ENCODE measurements at regions not wholly inside any gene's neighbourhood (a gene's known extent, or its start where the extent isn't known, plus 50 kb on each side); places are given as distances from the start of the nearest gene placed in this dataset.
"Not testable (repeated sequence)": the region's sequence is repeated elsewhere in the genome, so short reads cannot be mapped to it uniquely, and the experiment has no call there.

GRCh38 chr4:181793096-181793495 is 450.1 kb upstream of the TENM3 start:
- in situ Hi-C loops (cut with MboI; ENCODE audit: low pct_unique_long_range_greater_than_20kb in 2 of 9, low sequenced_read_pairs in 9 of 9, unreplicated experiment in 9 of 9), result no loop called here

GRCh38 chr4:181796502-181796901 is 446.7 kb upstream of the TENM3 start:
- Histone ChIP-seq H3K4me3 (no peak overlapping the region), H3K4me1 (replicated peaks in 1 of 2) (peaks cover 10 to 33% of the 10 kb centered on the region in 2 donors), H3K27ac (no peak overlapping the region)
- 7 to 100% (median 91%) methylated on average over 3 to 7 of the region's 8 CpGs; no CpG with 5 or more reads in 1 of the 10 experiments for WGBS, 10 experiments
- ATAC-seq (replicated peaks in 6 of 8), result peak in 6 of 8 experiments; percentile 41 to 84 (median 61)
- in situ Hi-C loops (cut with MboI; ENCODE audit: low pct_unique_long_range_greater_than_20kb in 2 of 9, low sequenced_read_pairs in 9 of 9, unreplicated experiment in 9 of 9), result no loop called here

More at GRCh38 chr4:181793096-181793495, 450.1 kb upstream of the TENM3 start:
- peak in 3 of 8 experiments; percentile 20 to 46 (median 42) for ATAC-seq (replicated peaks in 6 of 8)
- 16 to 90% (median 56%) methylated on average over 1 to 5 of the region's 6 CpGs; no CpG with 5 or more reads in 1 of the 10 experiments for WGBS, 10 experiments
- H3K4me1 ChIP-seq (replicated peaks in 1 of 2), result peaks cover 7 to 16% of the 10 kb centered on the region in 2 donors
- no peak overlapping the region for H3K27ac ChIP-seq
- no peak overlapping the region for H3K4me3 ChIP-seq

DNA sequence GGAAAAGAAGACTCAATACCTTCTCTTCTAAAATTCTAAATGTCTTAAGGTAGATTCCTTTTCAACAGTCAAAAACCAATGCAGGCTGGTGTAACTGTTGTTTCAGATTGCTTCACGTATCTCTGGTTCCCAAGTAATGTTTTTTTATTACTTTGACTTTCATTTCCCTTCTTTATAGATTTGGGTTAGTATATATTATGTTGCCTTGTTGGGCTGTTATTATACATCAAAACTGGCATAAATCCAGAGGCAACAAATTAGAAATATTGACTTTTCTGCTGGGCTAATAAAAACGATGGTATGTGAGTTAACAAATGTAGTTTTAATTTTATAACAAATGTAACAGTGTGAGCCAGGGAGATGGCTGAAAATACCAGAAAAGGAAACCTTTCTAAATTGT is 444.7 kb upstream of the TENM3 start:
- Histone ChIP-seq H3K27ac (peak overlapping the region in 1 of 2 donors; percentile 62), H3K4me3 (no peak overlapping the region), H3K4me1 (replicated peaks in 1 of 2) (peaks cover 3 to 21% of the 10 kb centered on the region in 2 donors)
- peak in 5 of 8 experiments; percentile 35 to 75 (median 47) for ATAC-seq (replicated peaks in 6 of 8)
- WGBS, 10 experiments, result 37 to 93% (median 75%) methylated on average over 1 to 2 of the region's 2 CpGs; no CpG with 5 or more reads in 3 of the 10 experiments
- in situ Hi-C loops (cut with MboI; ENCODE audit: low pct_unique_long_range_greater_than_20kb in 2 of 9, low sequenced_read_pairs in 9 of 9, unreplicated experiment in 9 of 9), result no loop called here

GRCh38 chr4:181799561-181800069 is 443.6 kb upstream of the TENM3 start:
- ATAC-seq (replicated peaks in 6 of 8), result peak in 2 of 8 experiments; percentile 23 to 38
- in situ Hi-C loops (cut with MboI; ENCODE audit: low pct_unique_long_range_greater_than_20kb in 2 of 9, low sequenced_read_pairs in 9 of 9, unreplicated experiment in 9 of 9), result loop anchor here in 1 of 9 experiments (25.0 kb wide), 1 partner anchor 487 kb away; no protein-coding TSS in a partner anchor
- whole genome bisulfite sequencing, 10 experiments, result 35 to 97% (median 87%) methylated on average over 2 to 10 of the region's 10 CpGs
- Histone ChIP-seq H3K4me1 (replicated peaks in 1 of 2) (peaks cover 3 to 21% of the 10 kb centered on the region in 2 donors), H3K27ac (no peak overlapping the region), H3K4me3 (no peak overlapping the region)

GRCh38 chr4:181802207-181802606 is 441.0 kb upstream of the TENM3 start:
- no peak overlapping the region for H3K4me3 ChIP-seq
- WGBS, 10 experiments, result 6 to 100% (median 86%) methylated on average over 1 to 2 of the region's 2 CpGs
- ATAC-seq (replicated peaks in 6 of 8), result no peak
- in situ Hi-C loops (cut with MboI; ENCODE audit: low pct_unique_long_range_greater_than_20kb in 2 of 9, low sequenced_read_pairs in 9 of 9, unreplicated experiment in 9 of 9), result loop anchor here in 1 of 9 experiments (25.0 kb wide), 1 partner anchor 490 kb away; no protein-coding TSS in a partner anchor
- H3K4me1 ChIP-seq (replicated peaks in 1 of 2), result peaks cover 3 to 21% of the 10 kb centered on the region in 2 donors
- H3K27ac ChIP-seq, result no peak overlapping the region

DNA sequence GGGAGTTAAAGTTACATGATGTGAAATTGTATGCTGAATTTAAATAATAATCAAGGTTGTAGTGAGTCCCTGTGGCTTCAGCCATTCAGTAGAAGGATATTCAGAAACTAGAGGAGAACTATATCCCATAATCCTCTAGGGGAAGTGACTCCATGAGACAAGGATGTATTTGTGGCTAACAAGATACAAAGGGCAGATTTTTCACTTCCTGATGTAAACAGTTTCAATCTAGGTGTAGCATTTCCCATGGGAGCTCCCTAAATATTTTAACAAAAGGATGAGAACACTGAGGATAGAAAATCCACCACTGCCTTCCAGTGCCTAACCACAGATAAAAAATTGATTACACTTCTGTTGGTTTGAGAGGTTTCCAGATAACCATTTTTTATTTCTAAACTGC is 435.4 kb upstream of the TENM3 start:
- no peak for ATAC-seq (replicated peaks in 6 of 8)
- no peak overlapping the region for H3K27ac ChIP-seq
- peaks cover 0 to 6% of the 10 kb centered on the region in 2 donors for H3K4me1 ChIP-seq (replicated peaks in 1 of 2)
- no peak overlapping the region for H3K4me3 ChIP-seq
- in situ Hi-C loops (cut with MboI; ENCODE audit: low pct_unique_long_range_greater_than_20kb in 2 of 9, low sequenced_read_pairs in 9 of 9, unreplicated experiment in 9 of 9), result loop anchor here in 1 of 9 experiments (25.0 kb wide), 1 partner anchor 495 kb away; no protein-coding TSS in a partner anchor

DNA sequence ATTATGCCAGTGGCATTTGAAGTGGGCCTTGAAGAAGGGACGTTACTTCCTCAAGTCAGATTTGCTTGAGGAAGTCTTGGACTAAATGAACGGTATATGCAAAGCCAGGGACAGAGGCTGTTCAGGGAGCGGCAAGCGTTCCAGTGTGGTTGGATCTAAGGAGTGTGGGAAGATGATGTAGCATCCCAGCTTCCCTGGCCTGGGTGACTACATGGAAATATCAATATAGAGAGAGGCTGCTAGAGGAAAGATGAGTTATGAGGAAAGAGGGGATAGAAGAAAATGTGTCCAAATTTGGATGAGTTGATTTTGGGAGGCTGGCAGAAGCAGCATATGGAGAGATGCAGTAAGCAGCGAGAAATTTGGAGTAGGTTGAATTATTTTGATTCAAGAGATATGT is 432.5 kb upstream of the TENM3 start:
- ATAC-seq (replicated peaks in 6 of 8), result no peak
- Histone ChIP-seq H3K4me1 (replicated peaks in 1 of 2) (peaks cover 0 to 6% of the 10 kb centered on the region in 2 donors), H3K27ac (no peak overlapping the region), H3K4me3 (no peak overlapping the region)
- WGBS, 10 experiments, result 7 to 100% (median 92%) methylated on average over 2 to 5 of the region's 5 CpGs; no CpG with 5 or more reads in 2 of the 10 experiments
- in situ Hi-C loops (cut with MboI; ENCODE audit: low pct_unique_long_range_greater_than_20kb in 2 of 9, low sequenced_read_pairs in 9 of 9, unreplicated experiment in 9 of 9), result loop anchor here in 1 of 9 experiments (25.0 kb wide), 1 partner anchor 498 kb away; no protein-coding TSS in a partner anchor

GRCh38 chr4:181811550-181811949 is 431.7 kb upstream of the TENM3 start:
- in situ Hi-C loops (cut with MboI; ENCODE audit: low pct_unique_long_range_greater_than_20kb in 2 of 9, low sequenced_read_pairs in 9 of 9, unreplicated experiment in 9 of 9), result loop anchor here in 1 of 9 experiments (25.0 kb wide), 1 partner anchor 499 kb away; no protein-coding TSS in a partner anchor
- H3K4me3 ChIP-seq; H3K27ac ChIP-seq; H3K4me1 ChIP-seq (replicated peaks in 1 of 2); ATAC-seq (replicated peaks in 6 of 8): not testable (repeated sequence)
- WGBS, 10 experiments, result 0 to 100% (median 86%) methylated on average over 1 to 5 of the region's 5 CpGs; no CpG with 5 or more reads in 2 of the 10 experiments

DNA sequence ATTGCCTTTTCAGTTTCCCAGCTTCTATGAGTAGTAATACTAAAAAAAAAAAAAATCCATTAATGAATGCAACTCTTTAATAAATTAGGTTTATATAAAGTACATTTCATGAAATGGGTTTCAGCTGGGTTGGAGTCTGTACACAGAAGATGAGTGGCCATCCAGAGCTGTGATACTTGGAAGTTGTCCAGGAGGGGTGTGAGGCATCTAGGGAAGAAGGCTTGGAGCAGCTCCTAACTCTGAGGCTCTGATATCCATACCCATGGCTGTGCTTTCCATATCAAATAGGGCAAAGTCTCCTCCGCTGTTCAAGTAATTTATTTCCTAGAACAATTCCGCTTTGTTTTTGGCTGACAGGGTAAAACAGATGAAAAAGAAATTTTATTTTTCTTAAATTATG is 423.3 kb upstream of the TENM3 start:
- WGBS, 10 experiments, result 60 to 94% (median 73%) methylated on average over 1 to 2 of the region's 2 CpGs; no CpG with 5 or more reads in 2 of the 10 experiments
- peak in 2 of 8 experiments; percentile 19 to 69 for ATAC-seq (replicated peaks in 6 of 8)
- H3K4me3 ChIP-seq, result no peak overlapping the region
- in situ Hi-C loops (cut with MboI; ENCODE audit: low pct_unique_long_range_greater_than_20kb in 2 of 9, low sequenced_read_pairs in 9 of 9, unreplicated experiment in 9 of 9), result loop anchor here in 1 of 9 experiments (25.0 kb wide), 1 partner anchor 508 kb away; no protein-coding TSS in a partner anchor
- no peak overlapping the region for H3K27ac ChIP-seq
- H3K4me1 ChIP-seq (replicated peaks in 1 of 2), result peaks cover 20 to 28% of the 10 kb centered on the region in 2 donors

DNA sequence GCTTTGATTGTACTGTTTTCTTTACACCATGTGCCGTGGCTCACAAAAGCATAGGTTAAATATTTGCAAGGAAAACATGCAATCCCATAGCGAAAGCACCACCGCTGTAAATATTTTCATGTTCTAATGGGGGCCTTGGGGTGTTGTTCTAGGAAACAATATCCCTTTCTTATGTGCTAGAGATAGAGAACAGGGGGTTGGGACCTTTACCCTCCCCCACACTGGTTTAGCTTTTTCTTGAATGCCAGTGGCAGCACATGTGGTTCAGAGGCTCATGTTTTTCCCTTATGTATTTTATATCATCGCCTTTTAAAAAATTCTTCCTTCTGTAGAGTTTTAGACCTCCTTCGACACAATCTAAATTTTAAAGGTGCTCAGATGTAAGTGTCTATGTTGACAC is 422.6 kb upstream of the TENM3 start:
- ATAC-seq (replicated peaks in 6 of 8), result peak in 1 of 8 experiments; percentile 53
- in situ Hi-C loops (cut with MboI; ENCODE audit: low pct_unique_long_range_greater_than_20kb in 2 of 9, low sequenced_read_pairs in 9 of 9, unreplicated experiment in 9 of 9), result loop anchor here in 1 of 9 experiments (25.0 kb wide), 1 partner anchor 508 kb away; no protein-coding TSS in a partner anchor
- no peak overlapping the region for H3K27ac ChIP-seq
- 26 to 100% (median 43%) methylated on average over 1 to 5 of the region's 5 CpGs for WGBS, 10 experiments
- no peak overlapping the region for H3K4me3 ChIP-seq
- H3K4me1 ChIP-seq (replicated peaks in 1 of 2), result peaks cover 20 to 28% of the 10 kb centered on the region in 2 donors

GRCh38 chr4:181821039-181822004 is 421.9 kb upstream of the TENM3 start:
- no peak overlapping the region for H3K27ac ChIP-seq

DNA sequence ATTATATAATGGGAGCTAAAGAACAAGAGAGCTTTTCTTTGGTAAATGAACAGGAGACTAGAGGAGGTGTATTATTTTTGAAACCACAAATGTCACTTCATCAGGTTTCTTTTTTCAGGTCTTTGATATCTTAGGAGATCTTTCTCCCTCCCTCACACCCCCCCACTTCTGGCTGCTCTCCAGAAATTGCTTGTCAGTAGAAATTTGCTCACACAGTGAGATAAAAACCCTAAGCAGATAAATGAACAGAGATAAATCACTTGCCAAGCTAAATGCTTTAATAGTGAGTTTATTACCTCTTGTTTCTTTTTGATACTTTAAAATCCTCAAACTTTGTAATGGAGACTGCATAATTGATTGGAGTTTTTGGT is 421.2 kb upstream of the TENM3 start:
- H3K4me3 ChIP-seq, result no peak overlapping the region
- H3K27ac ChIP-seq, result no peak overlapping the region
- in situ Hi-C loops (cut with MboI; ENCODE audit: low pct_unique_long_range_greater_than_20kb in 2 of 9, low sequenced_read_pairs in 9 of 9, unreplicated experiment in 9 of 9), result loop anchor here in 1 of 9 experiments (25.0 kb wide), 1 partner anchor 510 kb away; no protein-coding TSS in a partner anchor
- H3K4me1 ChIP-seq (replicated peaks in 1 of 2), result peaks cover 20 to 32% of the 10 kb centered on the region in 2 donors
- no peak for ATAC-seq (replicated peaks in 6 of 8)

More at GRCh38 chr4:181821039-181822004, 421.9 kb upstream of the TENM3 start:
- Histone ChIP-seq H3K4me3 (no peak overlapping the region), H3K4me1 (replicated peaks in 1 of 2) (peaks cover 20 to 28% of the 10 kb centered on the region in 2 donors)
- 9 to 72% (median 58%) methylated on average over 2 to 10 of the region's 11 CpGs for WGBS, 10 experiments
- ATAC-seq (replicated peaks in 6 of 8), result peak in 6 of 8 experiments; percentile 43 to 92 (median 64)
- in situ Hi-C loops (cut with MboI; ENCODE audit: low pct_unique_long_range_greater_than_20kb in 2 of 9, low sequenced_read_pairs in 9 of 9, unreplicated experiment in 9 of 9), result loop anchor here in 1 of 9 experiments (25.0 kb wide), 1 partner anchor 509 kb away; no protein-coding TSS in a partner anchor
